Ovary (tissue), 7 donors: ENCODE measurements at regions not wholly inside any gene's neighbourhood (a gene's known extent, or its start where the extent isn't known, plus 50 kb on each side); places are given as distances from the start of the nearest gene placed in this dataset.
A peak's percentile ranks its signal among the peaks of the same experiment; 100 is the strongest.
"Not testable (repeated sequence)": the region's sequence is repeated elsewhere in the genome, so short reads cannot be mapped to it uniquely, and the experiment has no call there.

Source experiments
- DNase-seq, 5 donors: peaks; one replicate each; pipeline ENCODE4 v3.0.0-alpha.2; 2019 to 2020
- H3K27ac ChIP-seq, 2 donors: fragments of 200-600 bp; one replicate each; pipeline versions ENCODE4 v1.5.1 to v1.8.0; 2019 to 2022
- H3K27me3 ChIP-seq: fragments of 200-600 bp; one replicate; pipeline ENCODE4 v1.8.0; 2022
- H3K36me3 ChIP-seq: fragments of 200-600 bp; sonication (generic); one replicate; pipeline ENCODE4 v1.5.1; 2019
- H3K4me1 ChIP-seq: one replicate; pipeline ENCODE4 v1.8.1; 2013; ENCODE audit warnings: mild to moderate bottlenecking, moderate library complexity; ENCODE audit not compliant: insufficient read depth
- H3K4me3 ChIP-seq: fragments of 200-600 bp; sonication (generic); one replicate; pipeline ENCODE4 v1.5.1; 2017
- H3K9me3 ChIP-seq, 2 donors: fragments of 200-600 bp in 1 of 2; sonication (generic) in 1 of 2; one replicate each; pipeline versions ENCODE4 v1.5.1 to v1.8.1; 2013 to 2019; ENCODE audit warnings: mild to moderate bottlenecking in 1 of 2, moderate library complexity in 1 of 2
- EP300 ChIP-seq: sonication (generic); formaldehyde crosslinking; IDR thresholded peaks from one replicate; pipeline ENCODE4 v1.6.1; 2017; ENCODE audit warnings: antibody characterized with exemption
- POLR2A ChIP-seq: fragments of 450-650 bp; IDR thresholded peaks from one replicate; pipeline ENCODE4 v1.6.1; 2017; ENCODE audit warnings: antibody characterized with exemption, mild to moderate bottlenecking, moderate library complexity
- WGBS, 3 donors: extraction: QIAGEN DNeasy Blood & Tissue Kit in 1 of 3; methylation state at CpG; one replicate each; pipeline versions ENCODE4 v1.1.5 to v1.1.7; 2013 to 2017; 5-methylcytosine and 5-hydroxymethylcytosine counted together
- intact Hi-C, 4 donors: fragments of 100-400 bp; cut with DNase I; formaldehyde crosslinking; loops; one replicate each; pipeline versions ENCODE4 v1.11.0 to v1.15.1; 2022 to 2023
- TF ChIP-seq, protein P1 (sequence below), 3 donors: fragments of 450-650 bp in 2 of 3; fragments of 200-600 bp in 1 of 3; IDR thresholded peaks; one replicate each; pipeline versions ENCODE4 v1.5.1 to v1.8.0; 2016 to 2022; ENCODE audit warnings: antibody characterized with exemption in 3 of 3, mild to moderate bottlenecking in 1 of 3
- donor health status: DM: no; HTN: no; CAD: no; lungs with moderate emphysema.
- donor health status: DM: no; HTN: no; CAD: no.
- donor health status: Bipolar disorder and iron deficiency.
- donor health status: DM: no; HTN: no; CAD: no.
- donor health status: DM: yes; HTN: yes; CAD: no.

- H3K4me1 ChIP-seq, H3K9me3 ChIP-seq, H3K36me3 ChIP-seq, H3K27ac ChIP-seq, H3K27me3 ChIP-seq, intact Hi-C loops, H3K4me3 ChIP-seq: not testable (repeated sequence)
- WGBS, 3 donors = 45 to 56% (median 48%) methylated on average over 11 of the region's 11 CpGs
- peak in 3 of 5 donors; percentile 25 to 60 (median 27) for DNase-seq
Observed at GRCh38 chr14:106774889-106775480, 1248.6 kb downstream of the TMEM121 start.

DNA sequence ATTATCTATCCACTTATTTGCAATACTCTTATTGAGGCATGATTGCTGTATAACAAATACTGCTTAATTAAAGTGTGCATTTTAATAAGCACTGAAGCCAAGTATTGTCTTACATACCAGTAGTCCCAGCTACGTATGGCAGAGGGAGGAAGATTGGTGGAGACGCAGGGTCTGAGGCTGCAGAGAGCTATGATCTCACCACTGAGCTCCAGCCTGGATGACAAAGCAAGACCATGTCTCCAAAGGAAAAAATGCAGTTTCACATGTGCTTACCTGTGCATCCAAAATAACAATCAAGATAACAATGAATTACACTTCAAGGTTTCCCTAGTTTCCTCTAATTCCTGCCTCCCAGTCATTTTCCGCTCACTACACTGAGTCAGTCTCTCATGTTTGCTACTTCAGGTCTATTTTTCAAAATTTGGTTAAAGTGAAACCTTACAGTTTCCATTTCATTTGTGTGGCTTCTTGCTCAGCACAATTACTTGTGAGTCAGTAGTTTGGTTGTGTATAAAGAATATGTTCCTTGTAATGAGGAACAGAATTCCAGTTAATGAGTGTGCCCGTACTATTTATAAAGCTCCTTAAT lies 1250.1 kb downstream of the TMEM121 start:
- Histone ChIP-seq H3K9me3 (no peaks in the 10 kb centered on the region), H3K4me3 (no peak overlapping the region)
- TF ChIP-seq POLR2A (no peak), EP300 (no peak)
- TF ChIP-seq, protein P1, sequence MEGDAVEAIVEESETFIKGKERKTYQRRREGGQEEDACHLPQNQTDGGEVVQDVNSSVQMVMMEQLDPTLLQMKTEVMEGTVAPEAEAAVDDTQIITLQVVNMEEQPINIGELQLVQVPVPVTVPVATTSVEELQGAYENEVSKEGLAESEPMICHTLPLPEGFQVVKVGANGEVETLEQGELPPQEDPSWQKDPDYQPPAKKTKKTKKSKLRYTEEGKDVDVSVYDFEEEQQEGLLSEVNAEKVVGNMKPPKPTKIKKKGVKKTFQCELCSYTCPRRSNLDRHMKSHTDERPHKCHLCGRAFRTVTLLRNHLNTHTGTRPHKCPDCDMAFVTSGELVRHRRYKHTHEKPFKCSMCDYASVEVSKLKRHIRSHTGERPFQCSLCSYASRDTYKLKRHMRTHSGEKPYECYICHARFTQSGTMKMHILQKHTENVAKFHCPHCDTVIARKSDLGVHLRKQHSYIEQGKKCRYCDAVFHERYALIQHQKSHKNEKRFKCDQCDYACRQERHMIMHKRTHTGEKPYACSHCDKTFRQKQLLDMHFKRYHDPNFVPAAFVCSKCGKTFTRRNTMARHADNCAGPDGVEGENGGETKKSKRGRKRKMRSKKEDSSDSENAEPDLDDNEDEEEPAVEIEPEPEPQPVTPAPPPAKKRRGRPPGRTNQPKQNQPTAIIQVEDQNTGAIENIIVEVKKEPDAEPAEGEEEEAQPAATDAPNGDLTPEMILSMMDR (IDR thresholded peaks at IDR 0.05) = no peak

GRCh38 chr14:106778986-106779385 lies 1252.6 kb downstream of the TMEM121 start:
- Histone ChIP-seq H3K36me3 (no peaks in the 10 kb centered on the region), H3K27ac (no peak overlapping the region), H3K27me3 (no peaks in the 10 kb centered on the region), H3K4me1 (no peaks in the 10 kb centered on the region), H3K9me3 (no peaks in the 10 kb centered on the region), H3K4me3 (no peak overlapping the region)
- DNase-seq = no peak
- intact Hi-C loops = no loop called here
- TF ChIP-seq POLR2A (no peak), EP300 (no peak)
- TF ChIP-seq, protein P1 (IDR thresholded peaks at IDR 0.05) = no peak

More for the DNA sequence above, 1250.1 kb downstream of the TMEM121 start:
- 49 to 77% (median 75%) methylated on average over 4 of the region's 4 CpGs for WGBS, 3 donors
- DNase-seq = no peak
- intact Hi-C loops = no loop called here
- Histone ChIP-seq H3K36me3 (no peaks in the 10 kb centered on the region), H3K27me3 (no peaks in the 10 kb centered on the region), H3K27ac (no peak overlapping the region), H3K4me1 (no peaks in the 10 kb centered on the region)

GRCh38 chr14:106786697-106787096 lies 1260.3 kb downstream of the TMEM121 start:
- Histone ChIP-seq H3K4me3 (no peak overlapping the region), H3K36me3 (no peaks in the 10 kb centered on the region), H3K9me3 (no peaks in the 10 kb centered on the region), H3K4me1 (no peaks in the 10 kb centered on the region), H3K27me3 (no peaks in the 10 kb centered on the region), H3K27ac (no peak overlapping the region)
- intact Hi-C loops = no loop called here
- no peak for DNase-seq
- WGBS, 3 donors = 21 to 23% (median 23%) methylated on average over 1 of the region's 1 CpG
- TF ChIP-seq, protein P1 (IDR thresholded peaks at IDR 0.05) = no peak
- no peak for TF ChIP-seq POLR2A
- no peak for TF ChIP-seq EP300

GRCh38 chr14:106787626-106788025 lies 1261.2 kb downstream of the TMEM121 start:
- DNase-seq = no peak
- WGBS, 3 donors = 62 to 66% (median 64%) methylated on average over 2 of the region's 2 CpGs
- Histone ChIP-seq H3K4me1 (no peaks in the 10 kb centered on the region), H3K27me3 (no peaks in the 10 kb centered on the region), H3K36me3 (no peaks in the 10 kb centered on the region), H3K4me3 (no peak overlapping the region), H3K9me3 (no peaks in the 10 kb centered on the region), H3K27ac (no peak overlapping the region)
- intact Hi-C loops = no loop called here
- TF ChIP-seq POLR2A (no peak), EP300 (no peak)
- TF ChIP-seq, protein P1 (IDR thresholded peaks at IDR 0.05) = no peak
